GM13977 (cell line): ENCODE measurements at regions not wholly inside any gene's neighbourhood (a gene's known extent, or its start where the extent isn't known, plus 50 kb on each side); places are given as distances from the start of the nearest gene placed in this dataset.

Experiments
- DNase-seq: peaks from one replicate; pipeline ENCODE4 v3.0.0; 2012; ENCODE audit warnings: low spot score
- CTCF ChIP-seq: IDR thresholded peaks from 2 replicates; pipeline ENCODE4 v1.5.1; 2012; ENCODE audit warnings: mild to moderate bottlenecking, control low read depth; ENCODE audit not compliant: insufficient read depth; ENCODE audit errors: extremely low read depth, missing control alignments
- in situ Hi-C: fragments of 300-500 bp; cut with MboI; formaldehyde crosslinking; loops from one replicate; pipeline ENCODE4 v1.12.0; 2022; ENCODE audit warnings: low sequenced_read_pairs, low pct_unique_long_range_greater_than_20kb, mixed read lengths, inconsistent platforms; ENCODE audit not compliant: unreplicated experiment

- TF ChIP-seq CTCF, result no peak
- in situ Hi-C loops, result no loop called here
- DNase-seq, result no peak
Measured at GRCh38 chr14:41418851-41419250, 187.8 kb upstream of the LRFN5 start.

DNA sequence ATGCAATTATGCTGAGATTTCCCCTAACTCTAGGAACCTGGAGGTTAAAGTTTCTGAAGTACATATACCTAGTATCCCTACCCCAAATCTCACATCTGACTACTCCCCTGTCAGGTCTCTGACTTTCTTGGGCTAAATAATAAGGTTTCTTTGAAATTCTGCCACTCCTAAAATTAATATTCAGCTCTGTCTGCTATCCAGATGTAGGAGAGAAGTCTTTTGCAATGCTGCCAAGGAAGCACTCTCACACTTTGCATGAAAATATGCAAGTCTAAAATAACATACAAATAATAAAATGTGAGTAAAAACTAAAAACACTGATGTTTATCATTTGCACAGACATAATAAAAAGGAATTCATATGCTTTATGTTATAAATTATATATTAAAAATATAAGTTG is 196.9 kb upstream of the LRFN5 start:
- in situ Hi-C loops, result no loop called here
- TF ChIP-seq CTCF, result no peak
- DNase-seq, result no peak

DNA sequence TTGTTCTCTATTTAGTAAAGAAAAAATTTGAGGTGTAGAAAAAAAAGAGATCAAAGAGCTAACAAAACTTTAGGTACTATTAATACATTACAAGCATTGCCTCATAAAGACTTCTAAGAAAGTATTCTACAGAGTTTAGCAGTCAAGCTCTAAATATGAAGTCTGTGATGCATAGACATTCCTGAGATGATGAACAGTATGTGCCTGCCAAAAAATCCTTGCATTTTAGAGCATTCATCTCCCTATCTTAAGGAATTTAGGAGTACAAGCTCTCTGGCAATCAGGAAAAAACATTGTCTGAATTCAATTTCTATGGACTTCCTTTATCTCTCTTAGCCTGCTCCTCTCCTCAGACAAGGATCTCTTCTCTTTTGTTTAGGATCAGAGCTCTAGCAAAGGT is 202.6 kb upstream of the LRFN5 start:
- no peak for TF ChIP-seq CTCF
- DNase-seq, result no peak
- in situ Hi-C loops, result no loop called here

DNA sequence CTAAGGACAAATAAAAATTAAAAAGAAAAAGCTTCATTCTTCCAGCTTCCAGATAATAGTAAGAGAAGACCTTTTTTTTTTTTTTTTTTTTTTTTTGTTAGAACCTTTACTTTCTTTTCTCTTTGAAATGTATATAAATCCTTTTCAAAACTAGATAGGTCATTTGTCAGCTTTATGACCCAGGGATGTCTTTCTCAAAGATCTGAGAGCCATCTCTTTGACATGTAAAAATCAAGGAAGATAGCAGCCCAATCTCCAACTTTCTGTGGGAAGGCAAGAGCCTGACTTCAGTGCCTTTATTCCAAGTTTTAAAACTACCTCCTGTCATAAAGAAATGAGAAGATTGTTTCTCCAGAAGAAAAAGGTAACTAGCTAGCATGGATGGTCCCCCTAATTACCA is 203.3 kb upstream of the LRFN5 start:
- in situ Hi-C loops, result no loop called here
- DNase-seq, result no peak
- TF ChIP-seq CTCF, result no peak

DNA sequence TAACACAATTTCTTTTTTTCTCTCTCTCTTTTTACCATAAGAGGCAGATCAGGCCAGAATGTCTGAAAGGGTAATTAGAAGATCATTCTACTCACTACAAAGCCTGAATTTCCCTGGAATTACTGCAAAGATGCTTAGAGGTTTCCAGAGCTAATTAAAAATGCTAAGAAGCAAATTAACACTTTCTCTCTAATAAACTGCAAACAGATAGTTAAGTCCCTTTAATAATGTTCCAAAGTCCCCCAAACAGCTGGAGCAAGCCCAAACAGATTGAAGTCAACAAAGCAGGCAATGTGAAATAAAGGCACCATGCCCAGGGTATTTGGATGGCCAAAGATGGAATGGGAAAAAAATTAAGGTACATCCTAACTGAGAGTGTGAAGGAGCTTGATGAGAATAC is 208.8 kb upstream of the LRFN5 start:
- TF ChIP-seq CTCF, result no peak
- in situ Hi-C loops, result no loop called here
- no peak for DNase-seq

GRCh38 chr14:41393512-41393911 is 213.2 kb upstream of the LRFN5 start:
- DNase-seq, result no peak
- no peak for TF ChIP-seq CTCF
- in situ Hi-C loops, result no loop called here

DNA sequence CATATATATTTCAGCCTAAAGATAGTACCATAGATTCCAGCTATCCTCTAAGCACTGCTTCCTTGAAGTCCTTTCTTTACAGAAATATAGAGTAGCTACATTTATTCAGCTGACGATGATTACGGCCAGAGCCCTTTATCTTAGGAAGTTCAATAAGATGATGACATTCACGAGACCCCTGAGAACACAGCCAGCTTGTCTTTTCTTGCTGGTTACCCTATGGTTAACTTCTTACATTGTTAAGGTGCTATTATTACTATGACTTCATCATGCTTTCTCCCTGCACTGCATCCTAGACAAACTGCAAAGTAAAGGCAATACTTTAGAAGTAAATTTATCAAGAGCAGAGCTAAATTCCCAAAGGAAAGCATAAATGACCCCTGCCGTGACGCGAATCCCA is 214.4 kb upstream of the LRFN5 start:
- TF ChIP-seq CTCF, result no peak
- DNase-seq, result no peak
- in situ Hi-C loops, result no loop called here
